ENCODE measurements at regions not wholly inside any gene's neighbourhood (a gene's known extent, or its start where the extent isn't known, plus 50 kb on each side); places are given as distances from the start of the nearest gene placed in this dataset.

DNA sequence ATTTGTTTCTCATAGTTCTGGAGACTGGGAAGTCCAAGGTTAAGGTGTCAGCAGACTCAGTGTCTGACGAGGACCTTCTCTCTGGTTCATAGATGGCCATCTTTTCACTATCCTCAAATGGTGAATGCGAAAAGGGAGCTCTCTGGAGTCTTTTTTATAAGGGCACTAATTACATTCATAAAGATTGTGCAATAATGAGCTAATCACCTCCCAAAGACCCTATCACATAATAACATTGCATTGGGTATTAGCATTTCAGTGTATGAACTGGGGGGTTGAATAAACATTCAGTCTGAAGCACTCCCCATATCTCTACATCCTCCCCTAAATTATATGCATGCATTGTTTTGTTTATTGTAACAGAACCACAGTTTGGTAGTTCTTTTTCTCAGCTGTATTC lies 1086.5 kb downstream of the CDH11 start:
- peaks cover 4 to 18% (median 5%) of the 10 kb centered on the region in 3 experiments; a peak in 6 of 7 replicates for H3K36me3 Mint-ChIP-seq (ENCODE audit: insufficient read depth in 1 of 3, low read depth in 3 of 3)
- no peak overlapping the region for H3K56ac ChIP-seq (ENCODE audit: insufficient read length, low read depth, low read length)
- no peak overlapping the region for H3K14ac ChIP-seq (ENCODE audit: insufficient read depth, low read length)
- no peaks in the 10 kb centered on the region for H3K23me2 ChIP-seq (ENCODE audit: insufficient read length, low read depth, low read length, poor library complexity, severe bottlenecking)
- no peaks in the 10 kb centered on the region; the same call in 1 of the 2 replicates for H3K4me1 ChIP-seq (ENCODE audit: insufficient read depth, low read length)
- H2BK5ac ChIP-seq (ENCODE audit: insufficient read length, low read length), result no peak overlapping the region
- H2AK5ac ChIP-seq (ENCODE audit: insufficient read length, low read length), result no peak overlapping the region
- H2BK120ac ChIP-seq (ENCODE audit: low read depth, low read length, poor library complexity, severe bottlenecking), result no peak overlapping the region
- no peak overlapping the region for H3K4ac ChIP-seq (ENCODE audit: low read depth, low read length)
- no peak overlapping the region for H2AFZ ChIP-seq (ENCODE audit: low read length)
- no peak overlapping the region for H3K23ac ChIP-seq (ENCODE audit: insufficient read length, low read depth, low read length)
- no peaks in the 10 kb centered on the region for H3K9me3 ChIP-seq (ENCODE audit: control insufficient read depth, low read depth, low read length)
- no peak overlapping the region for H3K9ac ChIP-seq (ENCODE audit: extremely low read depth, insufficient read length, low read length)
- no peak overlapping the region for H4K8ac ChIP-seq (replicated peaks; ENCODE audit: insufficient read length, low read depth, low read length)
- no peaks in the 10 kb centered on the region for H3K79me1 ChIP-seq (ENCODE audit: insufficient read depth, low read depth, low read length, poor library complexity, severe bottlenecking)
- H4K5ac ChIP-seq (ENCODE audit: insufficient read length, low read depth, low read length), result no peak overlapping the region
- DNase-seq, result no peak
- TF ChIP-seq, protein P1, sequence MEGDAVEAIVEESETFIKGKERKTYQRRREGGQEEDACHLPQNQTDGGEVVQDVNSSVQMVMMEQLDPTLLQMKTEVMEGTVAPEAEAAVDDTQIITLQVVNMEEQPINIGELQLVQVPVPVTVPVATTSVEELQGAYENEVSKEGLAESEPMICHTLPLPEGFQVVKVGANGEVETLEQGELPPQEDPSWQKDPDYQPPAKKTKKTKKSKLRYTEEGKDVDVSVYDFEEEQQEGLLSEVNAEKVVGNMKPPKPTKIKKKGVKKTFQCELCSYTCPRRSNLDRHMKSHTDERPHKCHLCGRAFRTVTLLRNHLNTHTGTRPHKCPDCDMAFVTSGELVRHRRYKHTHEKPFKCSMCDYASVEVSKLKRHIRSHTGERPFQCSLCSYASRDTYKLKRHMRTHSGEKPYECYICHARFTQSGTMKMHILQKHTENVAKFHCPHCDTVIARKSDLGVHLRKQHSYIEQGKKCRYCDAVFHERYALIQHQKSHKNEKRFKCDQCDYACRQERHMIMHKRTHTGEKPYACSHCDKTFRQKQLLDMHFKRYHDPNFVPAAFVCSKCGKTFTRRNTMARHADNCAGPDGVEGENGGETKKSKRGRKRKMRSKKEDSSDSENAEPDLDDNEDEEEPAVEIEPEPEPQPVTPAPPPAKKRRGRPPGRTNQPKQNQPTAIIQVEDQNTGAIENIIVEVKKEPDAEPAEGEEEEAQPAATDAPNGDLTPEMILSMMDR (conservative IDR thresholded peaks at IDR 0.05), result no peak
- H3T11ph ChIP-seq (ENCODE audit: low read length), result no peak overlapping the region
- peaks cover 4 to 20% of the 10 kb centered on the region in 2 experiments for H3K4me1 Mint-ChIP-seq
- H3K27ac Mint-ChIP-seq, result no peak overlapping the region
- H4K20me1 ChIP-seq (ENCODE audit: control insufficient read depth, insufficient read depth, insufficient read length), result no peaks in the 10 kb centered on the region
- no CpG with 5 or more reads among the region's 2 CpGs for WGBS (ENCODE audit: extremely low coverage, insufficient read length, low lambda C conversion rate)
- no peak overlapping the region for H3K27ac ChIP-seq (ENCODE audit: insufficient read length, low read depth, low read length)
- no peak overlapping the region for H3K4me3 Mint-ChIP-seq
- H3K18ac ChIP-seq (ENCODE audit: insufficient read length, low read depth, low read length), result no peak overlapping the region
- H3K27me3 ChIP-seq (ENCODE audit: insufficient read depth, low read length), result no peaks in the 10 kb centered on the region
- H4K91ac ChIP-seq (ENCODE audit: insufficient read length, low read depth, low read length), result no peak overlapping the region
- no peaks in the 10 kb centered on the region for H3K79me2 ChIP-seq (ENCODE audit: insufficient read depth, low read length)
- H3K9me3 Mint-ChIP-seq, result peaks cover 10 to 11% of the 10 kb centered on the region in 2 experiments
- no peak overlapping the region for H3K4me2 ChIP-seq (ENCODE audit: insufficient read depth, insufficient read length, low read length)
- no peak overlapping the region for H2BK12ac ChIP-seq (ENCODE audit: insufficient read length, low read depth, low read length)
- no peak overlapping the region for H2BK15ac ChIP-seq (ENCODE audit: low read depth, low read length)
- no peak overlapping the region for H2BK20ac ChIP-seq (ENCODE audit: low read depth, low read length, poor library complexity, severe bottlenecking)
- no peaks in the 10 kb centered on the region for H3K27me3 Mint-ChIP-seq (ENCODE audit: low read depth)

All from H9 (cell line).